Adrenal gland (tissue), 9 donors: ENCODE measurements at regions not wholly inside any gene's neighbourhood (a gene's known extent, or its start where the extent isn't known, plus 50 kb on each side); places are given as distances from the start of the nearest gene placed in this dataset.

Source experiments
- DNase-seq, 7 donors: peaks; one replicate each; pipeline ENCODE4 v3.0.0-alpha.2; 2019 to 2020
- H3K27ac ChIP-seq, 5 donors: fragments of 200-600 bp; sonication (generic) in 4 of 5; 1 replicate in 3 of 5; 2 replicates in 2 of 5; pipeline versions ENCODE4 v1.5.1 to v1.8.0; 2016 to 2020; ENCODE audit warnings: mild to moderate bottlenecking in 1 of 5
- H3K27me3 ChIP-seq: fragments of 200-600 bp; 2 replicates; pipeline ENCODE4 v1.8.0; 2021
- H3K36me3 ChIP-seq, 2 donors: fragments of 200-600 bp; replicated peaks in 1 of 2; 1 replicate in 1 of 2; 2 replicates in 1 of 2; pipeline versions ENCODE4 v1.5.1 to v1.8.0; 2018 to 2022
- H3K4me1 ChIP-seq, 2 donors: fragments of 200-600 bp; replicated peaks in 1 of 2; 1 replicate in 1 of 2; 2 replicates in 1 of 2; pipeline versions ENCODE4 v1.5.1 to v1.8.0; 2018 to 2021
- H3K4me3 ChIP-seq, 4 donors: fragments of 200-600 bp; sonication (generic) in 3 of 4; one replicate each; pipeline ENCODE4 v1.5.1; 2016 to 2018
- H3K9me3 ChIP-seq, 3 donors: fragments of 200-600 bp; sonication (generic) in 1 of 3; replicated peaks in 1 of 3; 1 replicate in 2 of 3; 2 replicates in 1 of 3; pipeline versions ENCODE4 v1.5.1 to v1.8.0; 2016 to 2021
- CTCF ChIP-seq, 6 experiments: fragments of 450-650 bp in 4 of 6; fragments of 200-600 bp in 2 of 6; sonication (generic) in 1 of 6; IDR thresholded peaks; 1 replicate in 5 of 6; 2 replicates in 1 of 6; pipeline versions ENCODE4 v1.5.1 to v1.8.0; 2016 to 2021; ENCODE audit warnings: antibody characterized with exemption in 6 of 6, mild to moderate bottlenecking in 2 of 6, moderate library complexity in 1 of 6
- POLR2A ChIP-seq, 2 donors: fragments of 450-650 bp; IDR thresholded peaks; one replicate each; pipeline ENCODE4 v1.6.1; 2017; ENCODE audit warnings: antibody characterized with exemption in 2 of 2, mild to moderate bottlenecking in 2 of 2, moderate library complexity in 1 of 2
- WGBS, 4 donors: extraction: QIAGEN DNeasy Blood & Tissue Kit in 2 of 4; methylation state at CpG; one replicate each; pipeline versions ENCODE4 v1.1.5 to v1.1.7; 2013 to 2017; 5-methylcytosine and 5-hydroxymethylcytosine counted together
- intact Hi-C, 2 donors: fragments of 100-400 bp; cut with DNase I; formaldehyde crosslinking; loops; one replicate each; pipeline versions ENCODE4 v1.14.1 to v1.15.0; 2022 to 2023
- donor health status: healthy with polysubstance abuse.
- donor health status: Bipolar disorder and iron deficiency.
- donor health status: DM: yes; HTN: yes; CAD: no.
- donor health status: DM: no; HTN: no; CAD: no.
- donor health status: DM: no; HTN: no; CAD: no.

DNA sequence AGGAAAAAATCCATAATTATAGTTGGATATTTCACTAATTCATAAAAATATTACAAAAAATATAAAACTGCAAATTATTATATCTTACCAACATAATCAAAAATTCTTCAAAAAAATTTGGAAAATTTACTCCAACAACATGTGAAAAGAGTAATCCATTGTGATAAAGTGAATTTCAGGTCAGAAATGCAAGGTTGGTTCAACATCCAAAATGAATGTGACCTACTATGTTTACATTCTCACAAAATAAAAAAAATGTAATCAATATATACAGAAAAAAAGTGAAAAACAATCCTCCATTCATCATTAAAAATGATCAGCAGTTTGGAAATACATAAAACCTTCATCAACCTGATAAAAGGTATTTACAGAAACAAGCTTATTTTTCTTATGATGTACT lies 1252.2 kb downstream of the JRKL start:
- no peaks in the 10 kb centered on the region for H3K36me3 ChIP-seq
- H3K4me1 ChIP-seq = no peaks in the 10 kb centered on the region
- no peak overlapping the region for H3K27ac ChIP-seq
- intact Hi-C loops = no loop called here
- no peaks in the 10 kb centered on the region for H3K9me3 ChIP-seq
- no peak for DNase-seq
- no peak overlapping the region for H3K4me3 ChIP-seq
- TF ChIP-seq POLR2A (IDR thresholded peaks at IDR 0.05) (no peak), CTCF (IDR thresholded peaks at IDR 0.05) (no peak)
- H3K27me3 ChIP-seq = no peaks in the 10 kb centered on the region

GRCh38 chr11:97645736-97646135 lies 1255.9 kb downstream of the JRKL start:
- no peaks in the 10 kb centered on the region for H3K4me1 ChIP-seq
- 63 to 96% (median 87%) methylated on average over 3 of the region's 3 CpGs for WGBS, 4 donors
- H3K27ac ChIP-seq = no peak overlapping the region
- intact Hi-C loops = no loop called here
- no peaks in the 10 kb centered on the region for H3K9me3 ChIP-seq
- no peaks in the 10 kb centered on the region for H3K27me3 ChIP-seq
- no peaks in the 10 kb centered on the region for H3K36me3 ChIP-seq
- H3K4me3 ChIP-seq = no peak overlapping the region
- no peak for TF ChIP-seq POLR2A (IDR thresholded peaks at IDR 0.05)
- TF ChIP-seq CTCF (IDR thresholded peaks at IDR 0.05) = no peak
- no peak for DNase-seq

DNA sequence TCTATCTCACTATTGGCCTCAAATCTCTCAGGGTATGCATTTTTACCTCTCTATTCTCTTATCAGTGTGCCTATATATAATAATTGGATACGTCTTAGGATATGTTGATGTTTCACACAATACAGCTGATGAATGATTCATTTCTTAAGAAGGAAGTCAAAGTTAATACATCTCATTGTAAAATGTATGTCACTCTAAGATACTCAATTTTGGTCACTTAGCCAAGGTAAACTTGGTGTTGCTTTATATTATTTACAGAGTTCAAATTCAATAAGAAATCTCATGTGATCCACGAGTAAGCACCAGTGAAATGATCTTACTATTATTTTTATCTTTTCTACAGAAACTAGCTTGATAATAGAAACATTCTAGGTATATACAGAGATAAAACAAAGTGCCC lies 1266.5 kb downstream of the JRKL start:
- Histone ChIP-seq H3K27me3 (no peaks in the 10 kb centered on the region), H3K27ac (no peak overlapping the region), H3K9me3 (peaks cover 0 to 3% (median 0%) of the 10 kb centered on the region in 3 donors), H3K4me3 (no peak overlapping the region), H3K4me1 (no peaks in the 10 kb centered on the region), H3K36me3 (no peaks in the 10 kb centered on the region)
- intact Hi-C loops = no loop called here
- 56 to 66% (median 61%) methylated on average over 2 of the region's 2 CpGs for WGBS, 4 donors
- no peak for DNase-seq
- TF ChIP-seq POLR2A (IDR thresholded peaks at IDR 0.05) (no peak), CTCF (IDR thresholded peaks at IDR 0.05) (no peak)

DNA sequence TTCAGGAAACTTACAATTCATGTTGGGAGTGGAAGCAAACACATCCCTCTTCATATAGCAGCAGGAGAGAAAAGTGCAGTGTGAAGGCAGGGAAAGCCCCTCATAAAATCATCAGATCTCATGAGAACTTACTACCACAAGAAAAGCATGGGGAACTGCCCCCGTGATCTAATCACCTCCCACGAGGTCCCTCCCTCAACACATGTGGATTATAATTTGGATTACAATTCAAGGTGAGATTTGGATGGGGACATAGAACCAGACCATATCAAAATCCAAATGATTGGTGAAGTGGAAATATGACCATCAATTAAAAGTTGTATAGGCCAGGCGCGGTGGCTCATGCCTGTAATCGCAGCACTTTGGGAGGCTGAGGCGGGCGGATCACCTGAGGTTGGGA lies 1268.0 kb downstream of the JRKL start:
- H3K36me3 ChIP-seq = no peaks in the 10 kb centered on the region
- H3K4me1 ChIP-seq = no peaks in the 10 kb centered on the region
- H3K27me3 ChIP-seq = no peaks in the 10 kb centered on the region
- intact Hi-C loops = no loop called here
- WGBS, 4 donors = 77 to 94% (median 90%) methylated on average over 7 of the region's 7 CpGs
- no peak overlapping the region for H3K4me3 ChIP-seq
- TF ChIP-seq POLR2A (IDR thresholded peaks at IDR 0.05) = no peak
- TF ChIP-seq CTCF (IDR thresholded peaks at IDR 0.05) = no peak
- peaks cover 0 to 3% (median 0%) of the 10 kb centered on the region in 3 donors for H3K9me3 ChIP-seq
- H3K27ac ChIP-seq = no peak overlapping the region
- DNase-seq = no peak
